GM12872 (cell line): ENCODE measurements at regions not wholly inside any gene's neighbourhood (a gene's known extent, or its start where the extent isn't known, plus 50 kb on each side); places are given as distances from the start of the nearest gene placed in this dataset.

Source experiments
- TF ChIP-seq, protein P1 (sequence below): IDR thresholded peaks from 3 replicates; pipeline ENCODE4 v1.5.1; 2011; ENCODE audit warnings: low read depth, mild to moderate bottlenecking, low read length, moderate library complexity; ENCODE audit not compliant: insufficient read depth

DNA sequence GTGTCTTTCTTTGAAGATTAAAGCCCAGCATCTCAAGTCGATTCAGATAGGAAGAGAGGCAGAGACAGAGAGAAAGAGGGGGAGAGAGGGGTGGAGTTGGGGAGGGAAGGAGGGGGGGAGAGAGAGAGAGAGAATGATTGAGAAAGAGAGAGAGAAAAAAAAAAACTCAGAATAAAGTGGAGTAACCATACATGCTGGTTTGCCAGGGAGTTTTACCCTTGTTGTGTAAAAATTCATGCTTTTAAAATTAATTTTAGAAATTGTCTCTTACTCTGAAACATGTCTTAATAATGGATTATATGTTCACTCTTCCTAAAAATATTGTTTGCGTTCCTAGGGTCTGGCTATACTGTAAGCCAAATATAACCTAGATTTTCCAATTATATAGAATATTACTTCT lies 908.5 kb downstream of the DSC3 start:
- TF ChIP-seq, protein P1, sequence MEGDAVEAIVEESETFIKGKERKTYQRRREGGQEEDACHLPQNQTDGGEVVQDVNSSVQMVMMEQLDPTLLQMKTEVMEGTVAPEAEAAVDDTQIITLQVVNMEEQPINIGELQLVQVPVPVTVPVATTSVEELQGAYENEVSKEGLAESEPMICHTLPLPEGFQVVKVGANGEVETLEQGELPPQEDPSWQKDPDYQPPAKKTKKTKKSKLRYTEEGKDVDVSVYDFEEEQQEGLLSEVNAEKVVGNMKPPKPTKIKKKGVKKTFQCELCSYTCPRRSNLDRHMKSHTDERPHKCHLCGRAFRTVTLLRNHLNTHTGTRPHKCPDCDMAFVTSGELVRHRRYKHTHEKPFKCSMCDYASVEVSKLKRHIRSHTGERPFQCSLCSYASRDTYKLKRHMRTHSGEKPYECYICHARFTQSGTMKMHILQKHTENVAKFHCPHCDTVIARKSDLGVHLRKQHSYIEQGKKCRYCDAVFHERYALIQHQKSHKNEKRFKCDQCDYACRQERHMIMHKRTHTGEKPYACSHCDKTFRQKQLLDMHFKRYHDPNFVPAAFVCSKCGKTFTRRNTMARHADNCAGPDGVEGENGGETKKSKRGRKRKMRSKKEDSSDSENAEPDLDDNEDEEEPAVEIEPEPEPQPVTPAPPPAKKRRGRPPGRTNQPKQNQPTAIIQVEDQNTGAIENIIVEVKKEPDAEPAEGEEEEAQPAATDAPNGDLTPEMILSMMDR = no peak

- TF ChIP-seq, protein P1 = no peak
These were observed 909.6 kb downstream of the DSC3 start for GRCh38 chr18:30132959-30133358.

- TF ChIP-seq, protein P1 = no peak
These were observed 921.1 kb downstream of the DSC3 start for GRCh38 chr18:30121397-30121796.

DNA sequence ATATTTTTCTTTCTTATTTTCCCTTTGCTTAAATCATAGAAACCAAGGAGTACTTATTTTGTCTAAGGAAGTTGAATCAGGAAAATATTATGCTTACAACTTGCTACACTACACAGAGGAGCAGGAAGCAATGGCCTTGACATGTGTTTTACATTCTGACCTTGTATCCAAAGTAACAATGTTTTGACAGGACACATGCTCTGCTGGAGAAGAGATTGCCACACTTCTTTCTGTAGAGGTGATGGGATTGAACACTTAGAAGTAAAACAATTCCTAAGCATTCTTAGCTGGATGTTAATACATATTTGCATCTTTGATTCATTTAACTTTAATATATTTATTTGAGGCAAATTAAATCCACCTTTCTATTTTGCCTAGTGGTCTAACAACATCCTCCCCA lies 929.1 kb downstream of the DSC3 start:
- TF ChIP-seq, protein P1 = no peak

DNA sequence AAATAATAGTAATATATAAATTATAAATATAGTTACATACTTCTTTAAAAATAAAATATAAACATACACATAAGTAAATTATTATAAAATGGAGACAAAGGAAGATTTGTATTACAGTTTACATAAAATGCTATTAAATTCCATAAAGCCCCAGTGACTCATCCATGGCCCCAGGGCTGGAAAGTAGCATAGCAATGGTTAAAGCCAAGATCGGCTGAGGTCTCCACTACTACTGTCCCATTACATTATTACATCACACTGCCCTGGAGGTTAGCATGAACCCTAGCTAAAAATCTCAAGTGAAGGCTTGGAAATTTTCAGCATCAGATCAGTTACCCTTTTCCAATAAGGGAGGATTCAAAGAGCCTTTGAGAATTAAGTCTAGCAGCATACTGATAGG lies 936.2 kb downstream of the DSC3 start:
- TF ChIP-seq, protein P1 = no peak

DNA sequence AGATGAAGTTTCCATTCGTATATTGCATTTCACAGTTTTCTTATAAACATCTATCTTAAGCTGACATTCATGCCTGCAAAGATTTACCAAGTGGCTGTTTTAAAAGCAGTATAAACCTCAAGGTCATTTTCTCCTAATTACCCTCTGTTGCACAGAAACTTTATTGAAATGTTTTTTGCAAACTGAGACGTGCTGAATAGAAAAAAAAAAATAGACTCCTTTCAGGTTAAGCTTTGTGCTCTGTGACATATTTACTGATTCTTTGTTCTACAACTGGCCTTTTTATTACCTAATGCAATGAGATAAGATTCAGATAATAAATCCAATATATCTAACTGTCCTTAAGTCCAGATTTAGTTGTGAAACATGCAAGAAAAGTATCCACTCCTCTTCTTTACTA lies 938.7 kb downstream of the DSC3 start:
- TF ChIP-seq, protein P1 = no peak

DNA sequence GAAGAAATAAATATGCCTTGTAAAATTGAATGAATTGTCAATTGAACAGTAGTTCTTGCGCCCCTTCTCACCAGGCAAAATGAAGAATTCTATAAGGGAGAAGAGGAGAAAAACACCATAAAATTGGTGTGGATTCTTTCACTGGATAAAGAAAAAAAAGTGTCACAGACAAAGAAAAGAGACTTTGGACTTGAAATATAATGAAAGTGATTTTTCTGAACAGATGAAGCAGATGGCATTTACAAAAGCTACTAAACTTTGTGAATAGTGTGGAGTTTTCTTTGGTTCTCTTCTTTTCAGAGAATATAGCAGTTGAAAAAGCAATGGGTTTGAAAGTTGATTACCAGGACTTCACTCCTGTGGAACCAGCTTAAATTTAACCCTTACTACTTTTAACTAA lies 945.7 kb downstream of the DSC3 start:
- TF ChIP-seq, protein P1 = no peak

DNA sequence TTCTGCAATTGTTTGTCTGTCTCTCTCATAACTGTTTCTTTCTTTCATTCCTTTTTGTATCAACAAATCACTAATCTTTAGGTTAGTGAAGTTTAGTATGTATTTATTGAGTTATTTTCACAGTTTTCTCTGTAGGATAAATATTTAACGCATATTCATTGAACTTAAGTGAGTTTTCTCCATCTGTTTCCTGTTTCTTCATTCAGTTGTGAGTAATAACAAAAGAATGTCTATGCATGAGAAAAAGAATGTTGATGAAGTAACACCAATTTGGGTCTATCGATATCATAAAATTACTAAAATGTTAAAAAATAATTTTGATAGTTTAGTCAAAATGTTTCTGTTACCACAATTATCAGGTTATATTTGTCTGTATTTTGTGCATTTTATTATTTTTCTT lies 948.0 kb downstream of the DSC3 start:
- TF ChIP-seq, protein P1 = no peak
